Smooth muscle cell (in vitro differentiated cells): ENCODE measurements at regions not wholly inside any gene's neighbourhood (a gene's known extent, or its start where the extent isn't known, plus 50 kb on each side); places are given as distances from the start of the nearest gene placed in this dataset.

ENCODE experiments used
- DNase-seq: peaks from one replicate; lab custom pipeline; 2025; ENCODE audit not compliant: unreplicated experiment; lab: John Stamatoyannopoulos, UW
- H2AFZ ChIP-seq: fragments of 200-600 bp; sonication (generic); 2 replicates; pipeline ENCODE4 v1.6.0; 2016; ENCODE audit warnings: antibody characterized with exemption, low read depth, mild to moderate bottlenecking
- H3F3A ChIP-seq: fragments of 200-600 bp; sonication (generic); 2 replicates; pipeline ENCODE4 v1.6.0; 2017; ENCODE audit warnings: antibody characterized with exemption, low read depth
- H3K27ac ChIP-seq: fragments of 200-600 bp; sonication (generic); 2 replicates; pipeline ENCODE4 v1.5.1; 2016; ENCODE audit warnings: low read depth, mild to moderate bottlenecking
- H3K27me3 ChIP-seq: fragments of 200-600 bp; sonication (generic); 2 replicates; pipeline ENCODE4 v1.6.1; 2016; ENCODE audit warnings: low read depth, mild to moderate bottlenecking
- H3K36me3 ChIP-seq: fragments of 200-600 bp; sonication (generic); 2 replicates; pipeline ENCODE4 v1.5.1; 2016; ENCODE audit warnings: low read depth
- H3K4me1 ChIP-seq: fragments of 200-600 bp; sonication (generic); 2 replicates; pipeline ENCODE4 v1.5.1; 2016; ENCODE audit warnings: low read depth
- H3K4me2 ChIP-seq: fragments of 200-600 bp; sonication (generic); 2 replicates; pipeline ENCODE4 v1.6.0; 2016; ENCODE audit warnings: mild to moderate bottlenecking
- H3K4me3 ChIP-seq: fragments of 200-600 bp; sonication (generic); 2 replicates; pipeline ENCODE4 v1.5.1; 2016; ENCODE audit warnings: mild to moderate bottlenecking
- H3K79me2 ChIP-seq: fragments of 200-600 bp; sonication (generic); 2 replicates; pipeline ENCODE4 v1.6.0; 2016; ENCODE audit warnings: low read depth, mild to moderate bottlenecking
- H3K9ac ChIP-seq: fragments of 200-600 bp; sonication (generic); 2 replicates; pipeline ENCODE4 v1.6.0; 2016; ENCODE audit warnings: low read depth
- H3K9me3 ChIP-seq: fragments of 200-600 bp; sonication (generic); replicated peaks from 2 replicates; pipeline ENCODE4 v1.5.1; 2016; ENCODE audit warnings: low read depth
- H4K20me1 ChIP-seq: fragments of 200-600 bp; sonication (generic); 2 replicates; pipeline ENCODE4 v1.6.0; 2016; ENCODE audit warnings: low read depth
- CTCF ChIP-seq: fragments of 200-600 bp; sonication (generic); IDR thresholded peaks from 2 replicates; pipeline ENCODE4 v1.5.1; 2017; ENCODE audit warnings: borderline replicate concordance, mild to moderate bottlenecking, antibody characterized with exemption; ENCODE audit not compliant: insufficient read depth, poor library complexity, severe bottlenecking
- WGBS: methylation state at CpG from one replicate; pipeline ENCODE4 v1.1.7; 2016; ENCODE audit warnings: low lambda C conversion rate; 5-methylcytosine and 5-hydroxymethylcytosine counted together

- Histone ChIP-seq H4K20me1 (no peaks in the 10 kb centered on the region), H2AFZ (no peak overlapping the region), H3K9me3 (no peaks in the 10 kb centered on the region), H3K4me1 (no peaks in the 10 kb centered on the region), H3K4me3 (no peak overlapping the region), H3K27ac (no peak overlapping the region), H3F3A (no peaks in the 10 kb centered on the region), H3K9ac (no peak overlapping the region), H3K79me2 (no peaks in the 10 kb centered on the region), H3K4me2 (no peak overlapping the region), H3K36me3 (no peaks in the 10 kb centered on the region), H3K27me3 (no peaks in the 10 kb centered on the region)
- TF ChIP-seq CTCF = no peak
- no peak for DNase-seq
- 90% methylated on average over 2 of the region's 2 CpGs for WGBS
These were observed 68.5 kb upstream of the MED9 start for GRCh38 chr17:17408236-17408794.

- no peak for TF ChIP-seq CTCF
- DNase-seq = no peak
- Histone ChIP-seq H3K79me2 (no peaks in the 10 kb centered on the region), H3K27ac (no peak overlapping the region), H3K9me3 (no peaks in the 10 kb centered on the region), H3K4me1 (no peaks in the 10 kb centered on the region), H4K20me1 (no peaks in the 10 kb centered on the region), H2AFZ (no peak overlapping the region), H3K36me3 (no peaks in the 10 kb centered on the region), H3K27me3 (no peaks in the 10 kb centered on the region), H3K4me3 (no peak overlapping the region), H3F3A (peaks cover 10% of the 10 kb centered on the region), H3K9ac (no peak overlapping the region), H3K4me2 (no peak overlapping the region)
- 88% methylated on average over 6 of the region's 6 CpGs for WGBS
These were observed 66.4 kb upstream of the MED9 start for GRCh38 chr17:17410357-17410756.

- no peak for TF ChIP-seq CTCF
- H3K79me2 ChIP-seq = no peaks in the 10 kb centered on the region
- H2AFZ ChIP-seq = no peak overlapping the region
- peak overlapping the region; percentile 68 for H3K27ac ChIP-seq
- H4K20me1 ChIP-seq = no peaks in the 10 kb centered on the region
- H3F3A ChIP-seq = peaks cover 16% of the 10 kb centered on the region
- H3K4me1 ChIP-seq = no peaks in the 10 kb centered on the region
- no peaks in the 10 kb centered on the region for H3K9me3 ChIP-seq
- H3K4me3 ChIP-seq = no peak overlapping the region
- no peaks in the 10 kb centered on the region for H3K27me3 ChIP-seq
- no peak overlapping the region for H3K4me2 ChIP-seq
- no peak overlapping the region for H3K9ac ChIP-seq
- DNase-seq = no peak
- no peaks in the 10 kb centered on the region for H3K36me3 ChIP-seq
These were observed 65.1 kb upstream of the MED9 start for GRCh38 chr17:17411692-17412091.

GRCh38 chr17:17412326-17412725, 64.5 kb upstream of the MED9 start:
- Histone ChIP-seq H3K79me2 (no peaks in the 10 kb centered on the region), H3K4me2 (no peak overlapping the region), H3K27ac (peak overlapping the region; percentile 68), H3K4me3 (no peak overlapping the region), H2AFZ (no peak overlapping the region), H4K20me1 (no peaks in the 10 kb centered on the region), H3K27me3 (no peaks in the 10 kb centered on the region), H3K9ac (no peak overlapping the region), H3F3A (peaks cover 16% of the 10 kb centered on the region), H3K9me3 (no peaks in the 10 kb centered on the region), H3K4me1 (no peaks in the 10 kb centered on the region), H3K36me3 (no peaks in the 10 kb centered on the region)
- no peak for TF ChIP-seq CTCF
- 23% methylated on average over 4 of the region's 4 CpGs for WGBS
- DNase-seq = no peak
